Activated CD8-positive, alpha-beta T cell treated with anti-CD3 and anti-CD28 coated beads, Interleukin-2, amount 10 ng/mL, durations not matched to agents 7 days and 5 days (primary cell): ENCODE measurements at regions not wholly inside any gene's neighbourhood (a gene's known extent, or its start where the extent isn't known, plus 50 kb on each side); places are given as distances from the start of the nearest gene placed in this dataset.

Experiments
- ATAC-seq: fragments of 150-1000 bp; cut with Tn5 transposase; one replicate; pipeline ENCODE4 v1.10.0; 2021; ENCODE audit warnings: moderate library complexity
- CTCF ChIA-PET: fragments of 350-600 bp; sonication (Branson Sonifier 250); formaldehyde crosslinking; loops from one replicate; lab custom pipeline; 2021; ENCODE audit warnings: antibody characterized with exemption; lab: Charles Lee
- POLR2A ChIA-PET: fragments of 350-600 bp; sonication (Branson Sonifier 250); formaldehyde crosslinking; loops from one replicate; lab custom pipeline; 2021; ENCODE audit warnings: antibody characterized with exemption; lab: Charles Lee
- DNase-seq: peaks from one replicate; pipeline ENCODE4 v3.0.0-alpha.2; 2020
- H3K27ac Mint-ChIP-seq: one replicate; pipeline ENCODE4 v1.8.0; 2021; ENCODE audit warnings: mild to moderate bottlenecking, mixed read lengths
- H3K27me3 Mint-ChIP-seq: one replicate; pipeline ENCODE4 v1.8.0; 2021; ENCODE audit warnings: low read depth, mixed read lengths
- H3K36me3 Mint-ChIP-seq: one replicate; pipeline ENCODE4 v1.8.0; 2021; ENCODE audit warnings: low read depth, mixed read lengths
- H3K4me1 Mint-ChIP-seq: one replicate; pipeline ENCODE4 v1.8.0; 2021; ENCODE audit warnings: low read depth, mixed read lengths
- H3K4me3 Mint-ChIP-seq: one replicate; pipeline ENCODE4 v1.8.0; 2021; ENCODE audit warnings: mild to moderate bottlenecking, mixed read lengths
- H3K9me3 Mint-ChIP-seq: one replicate; pipeline ENCODE4 v1.8.0; 2022; ENCODE audit warnings: mixed read lengths; ENCODE audit not compliant: insufficient read depth

GRCh38 chr4:8709729-8710360, 117.3 kb downstream of the CPZ start:
- Mint-ChIP-seq H3K27me3 (no peaks in the 10 kb centered on the region), H3K4me1 (no peaks in the 10 kb centered on the region), H3K9me3 (peaks cover 4% of the 10 kb centered on the region), H3K27ac (no peak overlapping the region), H3K36me3 (no peaks in the 10 kb centered on the region), H3K4me3 (no peak overlapping the region)
- DNase-seq: no peak
- POLR2A ChIA-PET: no interaction called here
- no peak for ATAC-seq
- CTCF ChIA-PET: no interaction called here

GRCh38 chr4:8709050-8709728, 116.6 kb downstream of the CPZ start:
- CTCF ChIA-PET: no interaction called here
- no peak for DNase-seq
- POLR2A ChIA-PET: no interaction called here
- Mint-ChIP-seq H3K4me1 (no peaks in the 10 kb centered on the region), H3K36me3 (no peaks in the 10 kb centered on the region), H3K27me3 (no peaks in the 10 kb centered on the region), H3K27ac (no peak overlapping the region), H3K4me3 (no peak overlapping the region), H3K9me3 (peaks cover 4% of the 10 kb centered on the region)
- no peak for ATAC-seq

DNA sequence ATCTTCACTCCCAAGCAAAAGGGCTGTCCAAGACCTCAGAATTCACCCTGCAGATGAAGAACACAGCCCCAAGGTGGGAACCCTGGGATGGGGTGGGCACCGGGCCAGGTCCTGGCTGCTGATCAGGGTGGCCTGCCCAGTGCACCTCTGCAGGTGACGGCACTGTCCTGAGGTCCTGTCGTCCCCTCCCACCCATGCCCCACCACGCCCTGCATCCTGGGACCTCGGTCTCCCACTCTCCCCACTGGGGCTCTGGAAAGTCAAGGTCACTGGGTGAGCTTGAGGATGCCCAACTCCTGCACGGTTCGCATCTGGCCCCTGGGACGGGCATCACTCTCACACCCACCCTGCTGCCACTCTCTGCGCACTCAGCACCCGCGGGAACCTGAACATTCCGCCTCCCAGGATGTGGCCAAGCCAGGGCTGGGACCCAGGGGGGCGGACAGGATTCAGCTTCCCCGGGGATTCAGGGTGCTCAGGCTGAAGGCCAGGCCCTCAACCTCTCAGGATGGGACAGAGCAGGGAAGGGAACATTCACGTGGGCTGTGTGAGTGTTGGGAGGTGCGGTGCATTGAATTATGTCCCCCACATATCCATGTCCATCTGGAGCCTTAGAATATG, 115.9 kb downstream of the CPZ start:
- ATAC-seq (no peak), DNase-seq (no peak)
- Mint-ChIP-seq H3K27me3 (no peaks in the 10 kb centered on the region), H3K4me3 (no peak overlapping the region), H3K9me3 (peaks cover 4% of the 10 kb centered on the region), H3K4me1 (no peaks in the 10 kb centered on the region), H3K27ac (no peak overlapping the region), H3K36me3 (no peaks in the 10 kb centered on the region)
- POLR2A ChIA-PET: no interaction called here
- CTCF ChIA-PET: no interaction called here

GRCh38 chr4:8707045-8707781, 114.6 kb downstream of the CPZ start:
- Mint-ChIP-seq H3K27ac (no peak overlapping the region), H3K9me3 (no peaks in the 10 kb centered on the region), H3K4me3 (no peak overlapping the region), H3K36me3 (no peaks in the 10 kb centered on the region), H3K27me3 (no peaks in the 10 kb centered on the region), H3K4me1 (no peaks in the 10 kb centered on the region)
- CTCF ChIA-PET: no interaction called here
- no peak for DNase-seq
- no peak for ATAC-seq
- POLR2A ChIA-PET: no interaction called here

GRCh38 chr4:8706216-8707044, 113.9 kb downstream of the CPZ start:
- CTCF ChIA-PET: no interaction called here
- no peaks in the 10 kb centered on the region for H3K36me3 Mint-ChIP-seq
- POLR2A ChIA-PET: no interaction called here
- no peaks in the 10 kb centered on the region for H3K9me3 Mint-ChIP-seq
- no peak for DNase-seq
- no peaks in the 10 kb centered on the region for H3K4me1 Mint-ChIP-seq
- H3K27ac Mint-ChIP-seq: no peak overlapping the region
- ATAC-seq: no peak
- no peaks in the 10 kb centered on the region for H3K27me3 Mint-ChIP-seq
- H3K4me3 Mint-ChIP-seq: no peak overlapping the region

DNA sequence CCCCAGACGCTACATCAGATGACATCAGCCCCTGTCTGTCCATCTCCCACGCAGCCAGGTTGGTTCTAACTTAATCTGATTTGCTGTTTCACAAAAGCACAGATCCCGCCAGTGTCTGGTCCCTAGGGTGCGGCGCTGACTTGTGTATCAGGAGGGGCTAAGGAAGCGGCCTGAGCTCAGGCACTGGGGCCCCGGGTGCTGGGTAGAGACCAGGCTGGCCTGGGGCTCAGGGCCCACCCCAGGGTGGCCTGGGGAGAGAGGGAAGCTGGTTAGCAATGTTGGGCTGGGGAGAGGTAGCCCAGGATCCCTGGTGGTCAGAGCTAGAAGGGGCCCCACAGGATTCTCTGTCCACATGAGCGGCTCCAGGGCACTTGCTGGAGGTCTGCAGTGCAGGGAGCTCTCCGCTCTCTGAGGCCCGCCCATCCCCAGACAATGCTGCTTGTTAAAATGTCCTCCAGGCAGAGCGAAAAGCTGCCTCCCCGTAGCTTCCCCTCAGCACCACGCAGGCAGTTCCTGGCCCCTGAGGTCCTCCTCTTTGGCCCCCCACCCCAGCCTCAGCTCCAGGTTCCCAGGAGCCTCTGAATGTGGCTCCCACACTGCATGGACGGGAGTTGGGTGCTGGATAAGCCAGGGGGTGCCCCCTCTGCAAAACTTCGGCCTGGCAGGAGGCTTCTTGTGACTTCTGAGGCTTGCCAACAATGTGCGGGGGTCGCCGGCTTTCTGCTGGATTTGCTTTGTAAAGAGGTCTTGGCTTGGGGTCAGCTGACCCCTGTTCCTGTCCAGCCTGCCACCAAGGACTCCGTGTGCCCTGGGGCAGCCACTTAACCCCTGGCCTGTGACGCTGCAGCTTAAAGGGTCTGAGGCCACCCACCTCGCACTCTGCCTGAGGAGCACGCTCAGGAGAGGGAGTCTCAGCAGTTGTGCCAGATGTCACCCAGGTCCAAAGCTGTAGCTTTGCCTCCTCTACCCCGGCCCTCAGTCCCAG, 112.9 kb downstream of the CPZ start:
- H3K27ac Mint-ChIP-seq: no peak overlapping the region
- H3K4me1 Mint-ChIP-seq: no peaks in the 10 kb centered on the region
- ATAC-seq: no peak
- no peaks in the 10 kb centered on the region for H3K27me3 Mint-ChIP-seq
- no peaks in the 10 kb centered on the region for H3K36me3 Mint-ChIP-seq
- no peaks in the 10 kb centered on the region for H3K9me3 Mint-ChIP-seq
- H3K4me3 Mint-ChIP-seq: no peak overlapping the region
- ChIA-PET POLR2A (no interaction called here), CTCF (no interaction called here)
- no peak for DNase-seq

GRCh38 chr4:8704632-8705031, 112.1 kb downstream of the CPZ start:
- Mint-ChIP-seq H3K27me3 (no peaks in the 10 kb centered on the region), H3K4me3 (no peak overlapping the region), H3K4me1 (no peaks in the 10 kb centered on the region), H3K27ac (no peak overlapping the region), H3K36me3 (no peaks in the 10 kb centered on the region), H3K9me3 (no peaks in the 10 kb centered on the region)
- DNase-seq (no peak), ATAC-seq (no peak)
- ChIA-PET POLR2A (no interaction called here), CTCF (no interaction called here)

GRCh38 chr4:8703857-8704495, 111.4 kb downstream of the CPZ start:
- no peaks in the 10 kb centered on the region for H3K27me3 Mint-ChIP-seq
- ChIA-PET CTCF (no interaction called here), POLR2A (no interaction called here)
- no peaks in the 10 kb centered on the region for H3K4me1 Mint-ChIP-seq
- no peaks in the 10 kb centered on the region for H3K36me3 Mint-ChIP-seq
- DNase-seq: no peak
- no peak overlapping the region for H3K4me3 Mint-ChIP-seq
- H3K9me3 Mint-ChIP-seq: no peaks in the 10 kb centered on the region
- no peak overlapping the region for H3K27ac Mint-ChIP-seq
- ATAC-seq: no peak

- ATAC-seq: no peak
- Mint-ChIP-seq H3K4me3 (no peak overlapping the region), H3K27ac (no peak overlapping the region), H3K4me1 (no peaks in the 10 kb centered on the region), H3K9me3 (no peaks in the 10 kb centered on the region), H3K36me3 (no peaks in the 10 kb centered on the region), H3K27me3 (no peaks in the 10 kb centered on the region)
- ChIA-PET POLR2A (no interaction called here), CTCF (no interaction called here)
- DNase-seq: no peak
Measured at GRCh38 chr4:8703401-8703696, 110.8 kb downstream of the CPZ start.

DNA sequence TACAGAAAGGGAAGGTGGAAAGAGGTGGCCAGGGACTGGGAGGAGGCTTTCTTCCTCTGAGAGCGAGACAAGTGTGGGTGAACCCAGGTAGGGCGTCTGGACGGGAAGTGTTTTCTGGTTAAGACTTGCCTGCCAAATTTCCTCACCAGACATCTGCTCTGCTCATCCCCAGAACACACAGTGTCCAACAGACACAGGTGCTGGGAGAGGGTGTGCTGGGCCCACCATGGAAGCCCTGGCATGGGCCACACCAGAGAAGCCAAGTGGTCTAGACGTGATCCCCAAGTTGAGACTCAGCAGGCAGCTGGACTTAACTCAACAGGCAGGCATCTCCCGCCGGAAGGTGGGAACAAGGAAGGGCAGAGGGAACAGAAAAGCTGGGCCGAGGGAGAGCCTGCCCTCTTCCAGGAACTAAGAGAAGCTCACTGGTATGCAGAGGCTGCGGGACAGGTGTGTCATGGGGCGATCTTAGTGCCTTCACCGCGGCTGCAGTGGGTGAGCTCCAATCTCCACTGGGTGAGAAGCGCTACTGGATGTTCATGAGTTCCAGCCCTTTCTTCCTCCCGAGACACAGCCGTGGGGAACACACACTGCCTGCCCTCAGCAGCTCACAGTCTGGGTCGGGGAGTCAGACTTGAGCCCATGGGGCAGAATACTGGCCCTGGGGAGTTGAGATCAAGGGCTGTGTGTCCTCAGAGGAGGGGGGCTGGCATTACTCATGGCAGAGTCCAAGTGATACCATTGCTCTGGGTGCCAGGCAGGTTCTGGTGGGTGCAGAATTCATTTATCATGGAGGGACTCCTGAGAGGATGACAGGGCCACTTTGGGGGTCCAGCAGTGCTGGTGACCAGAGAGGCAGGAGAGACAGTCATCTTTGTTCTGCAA, 110.2 kb downstream of the CPZ start:
- ChIA-PET POLR2A (no interaction called here), CTCF (no interaction called here)
- H3K36me3 Mint-ChIP-seq: no peaks in the 10 kb centered on the region
- DNase-seq: no peak
- no peak overlapping the region for H3K4me3 Mint-ChIP-seq
- no peak overlapping the region for H3K27ac Mint-ChIP-seq
- no peak for ATAC-seq
- H3K4me1 Mint-ChIP-seq: no peaks in the 10 kb centered on the region
- no peaks in the 10 kb centered on the region for H3K9me3 Mint-ChIP-seq
- H3K27me3 Mint-ChIP-seq: no peaks in the 10 kb centered on the region
